ENCODE measurements at regions not wholly inside any gene's neighbourhood (a gene's known extent, or its start where the extent isn't known, plus 50 kb on each side); places are given as distances from the start of the nearest gene placed in this dataset.

- no peak for TF ChIP-seq MYBL2 (CRISPR knock-in tag; IDR thresholded peaks at IDR 0.05)
- no peak for TF ChIP-seq JUN (CRISPR knock-in tag; IDR thresholded peaks at IDR 0.05)
- no peak for TF ChIP-seq CTCF (IDR thresholded peaks at IDR 0.05)
- no peak for TF ChIP-seq CBFB (CRISPR knock-in tag; IDR thresholded peaks at IDR 0.05; ENCODE audit: low read depth)
- no peak for TF ChIP-seq TP53 (CRISPR knock-in tag; IDR thresholded peaks at IDR 0.05)
- no peak for TF ChIP-seq NFYB (CRISPR knock-in tag; conservative IDR thresholded peaks at IDR 0.05; ENCODE audit: low read depth)
- TF ChIP-seq USF2 (CRISPR knock-in tag; IDR thresholded peaks at IDR 0.05): no peak
- no peak for TF ChIP-seq ZNF281 (CRISPR knock-in tag; IDR thresholded peaks at IDR 0.05)
- TF ChIP-seq ATF3 (CRISPR knock-in tag; conservative IDR thresholded peaks at IDR 0.05): no peak
Observed at GRCh38 chr3:193029800-193030199, 112.1 kb upstream of the MB21D2 start.
